GM10266 (cell line): ENCODE measurements at regions not wholly inside any gene's neighbourhood (a gene's known extent, or its start where the extent isn't known, plus 50 kb on each side); places are given as distances from the start of the nearest gene placed in this dataset.

Experiments used
- DNase-seq: peaks from one replicate; pipeline ENCODE4 v3.0.0; 2012; ENCODE audit errors: extremely low spot score
- CTCF ChIP-seq: IDR thresholded peaks from 2 replicates; pipeline ENCODE4 v1.5.1; 2012; ENCODE audit warnings: mild to moderate bottlenecking, low read depth; ENCODE audit not compliant: control insufficient read depth, insufficient read depth; ENCODE audit errors: missing control alignments

GRCh38 chr1:214837376-214837775 is 234.4 kb downstream of the CENPF start:
- no peak for DNase-seq

GRCh38 chr1:214838351-214838750 is 235.4 kb downstream of the CENPF start:
- DNase-seq, result no peak

More at GRCh38 chr1:214837376-214837775, 234.4 kb downstream of the CENPF start:
- TF ChIP-seq CTCF, result no peak

GRCh38 chr1:214840356-214840755 is 237.4 kb downstream of the CENPF start:
- no peak for DNase-seq
- TF ChIP-seq CTCF, result no peak

More at GRCh38 chr1:214838351-214838750, 235.4 kb downstream of the CENPF start:
- no peak for TF ChIP-seq CTCF

- DNase-seq, result no peak
- no peak for TF ChIP-seq CTCF
Measured at GRCh38 chr1:214842856-214843255, 239.7 kb upstream of the KCNK2 start.

- no peak for TF ChIP-seq CTCF
- DNase-seq, result no peak
Measured at GRCh38 chr1:214843281-214843680, 239.3 kb upstream of the KCNK2 start.

- no peak for DNase-seq
- no peak for TF ChIP-seq CTCF
Measured at GRCh38 chr1:214844319-214844718, 238.2 kb upstream of the KCNK2 start.

GRCh38 chr1:214846276-214846675 is 236.3 kb upstream of the KCNK2 start:
- no peak for DNase-seq
- no peak for TF ChIP-seq CTCF
